Fibroblast of mammary gland (primary cell): ENCODE measurements at regions not wholly inside any gene's neighbourhood (a gene's known extent, or its start where the extent isn't known, plus 50 kb on each side); places are given as distances from the start of the nearest gene placed in this dataset.

ENCODE experiments used
- DNase-seq: peaks from one replicate; pipeline ENCODE4 v3.0.0-alpha.2; 2010; ENCODE audit warnings: low read depth
- H3K4me3 ChIP-seq: 2 replicates; pipeline ENCODE4 v1.5.1; 2011; ENCODE audit warnings: low read depth, mild to moderate bottlenecking, low read length, moderate library complexity; ENCODE audit not compliant: control insufficient read depth
- CTCF ChIP-seq: conservative IDR thresholded peaks from 2 replicates; pipeline ENCODE4 v1.5.1; 2011; ENCODE audit warnings: low read depth, low read length, inconsistent platforms; ENCODE audit not compliant: control insufficient read depth, insufficient read depth

DNA sequence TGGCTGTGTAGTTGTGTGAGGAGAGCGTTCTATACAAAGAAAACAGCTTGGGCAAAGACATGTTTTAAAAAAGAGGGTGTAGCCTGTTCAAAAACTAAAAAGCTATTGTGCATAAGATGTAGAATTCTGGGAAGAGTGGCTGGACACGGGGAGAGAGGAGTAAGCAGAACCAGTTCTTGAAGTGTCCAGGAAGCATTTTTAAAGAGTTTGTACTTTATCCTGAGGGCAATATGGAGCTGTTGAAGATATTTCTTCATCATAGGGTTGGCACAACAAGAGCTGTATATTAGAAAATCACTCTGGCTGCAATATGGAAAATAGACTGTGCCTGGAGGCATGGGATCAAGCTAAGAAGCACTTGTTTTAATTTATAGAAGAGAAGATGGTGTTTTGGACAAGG is 458.9 kb upstream of the LMO3 start:
- no peak for DNase-seq
- no peak for TF ChIP-seq CTCF
- no peak overlapping the region for H3K4me3 ChIP-seq

GRCh38 chr12:17062267-17063036 is 456.5 kb upstream of the LMO3 start:
- TF ChIP-seq CTCF = no peak
- H3K4me3 ChIP-seq = no peak overlapping the region
- DNase-seq = no peak

DNA sequence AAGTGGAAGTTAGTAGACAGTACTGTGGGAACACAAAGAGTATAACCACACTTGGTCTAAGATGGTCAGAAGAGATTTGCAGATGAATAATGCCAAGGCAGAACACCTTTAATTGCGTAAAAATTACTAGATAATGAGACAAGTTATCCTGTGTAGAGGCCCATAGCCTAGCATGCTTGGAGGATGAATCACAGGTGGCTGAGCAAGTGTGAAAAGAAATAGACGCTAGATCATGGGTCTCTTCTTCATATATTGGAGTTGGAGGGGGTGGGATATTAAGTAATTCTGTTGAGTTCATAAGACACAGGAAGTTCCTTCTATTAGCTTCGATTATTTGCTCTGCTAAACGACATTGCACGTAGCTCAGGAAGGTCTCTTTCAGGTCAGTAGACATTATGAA is 454.3 kb upstream of the LMO3 start:
- no peak for TF ChIP-seq CTCF
- no peak for DNase-seq
- no peak overlapping the region for H3K4me3 ChIP-seq

DNA sequence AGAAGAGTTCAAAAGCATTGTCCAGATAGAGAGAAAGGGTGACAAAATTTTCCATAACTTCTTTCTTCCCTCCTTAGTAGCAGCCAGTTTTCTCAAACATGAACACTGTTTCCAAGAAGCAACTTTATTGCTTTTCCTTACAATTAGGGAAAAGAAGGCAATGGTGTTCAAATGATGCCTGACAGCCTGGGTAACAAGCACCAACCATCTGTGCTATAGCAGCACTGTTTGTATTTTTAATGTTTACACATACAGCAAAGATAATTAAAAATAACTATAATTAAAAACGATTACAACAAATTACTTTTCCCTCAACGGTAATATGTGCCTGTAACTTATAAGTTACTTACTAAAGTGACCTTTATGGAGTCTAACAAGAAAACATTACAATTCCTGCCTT is 450.6 kb upstream of the LMO3 start:
- no peak for DNase-seq
- TF ChIP-seq CTCF = no peak
- H3K4me3 ChIP-seq = no peak overlapping the region

- H3K4me3 ChIP-seq = no peak overlapping the region
- DNase-seq = no peak
- TF ChIP-seq CTCF = no peak
Observed at GRCh38 chr12:17038923-17039322, 433.0 kb upstream of the LMO3 start.

GRCh38 chr12:17035372-17035771 is 429.4 kb upstream of the LMO3 start:
- no peak overlapping the region for H3K4me3 ChIP-seq
- no peak for DNase-seq
- TF ChIP-seq CTCF = no peak
